OCI-LY7 (cell line): ENCODE measurements at regions not wholly inside any gene's neighbourhood (a gene's known extent, or its start where the extent isn't known, plus 50 kb on each side); places are given as distances from the start of the nearest gene placed in this dataset.

Experiments
- CTCF ChIP-seq: fragments of 200-600 bp; sonication (generic); conservative IDR thresholded peaks from 2 replicates; pipeline ENCODE4 v1.5.1; 2014; ENCODE audit warnings: mild to moderate bottlenecking, antibody characterized with exemption, low read length, moderate library complexity, mixed read lengths
- EZH2phosphoT487 ChIP-seq: fragments of 200-600 bp; sonication (generic); IDR thresholded peaks from 2 replicates; pipeline ENCODE4 v1.6.1; 2018; ENCODE audit warnings: low read depth, borderline replicate concordance, mild to moderate bottlenecking, mixed run types, antibody characterized with exemption, low read length, moderate library complexity, mixed read lengths

- no peak for TF ChIP-seq CTCF
- TF ChIP-seq EZH2phosphoT487, result no peak
These were observed 315.1 kb downstream of the RDH14 start for GRCh38 chr2:18245375-18245774.
